GM12878 (cell line): ENCODE measurements at regions not wholly inside any gene's neighbourhood (a gene's known extent, or its start where the extent isn't known, plus 50 kb on each side); places are given as distances from the start of the nearest gene placed in this dataset.

Experiments
- ATAC-seq: fragments of 200-7000 bp; cut with Tn5 transposase; 3 replicates; pipeline ENCODE4 v1.9.1; 2020; ENCODE audit warnings: mild to moderate bottlenecking, moderate library complexity
- BruUV-seq: library from RNA; stranded (reverse); fragments of 400-500 nt; replicated peaks from 2 replicates; lab custom pipeline; 2021; lab: Mats Ljungman, UMichigan
- CTCF ChIA-PET: fragments of 300-600 bp; sonication (Branson Sonifier 250); formaldehyde crosslinking; extraction: SDS; loops from one replicate; lab custom pipeline; 2021; ENCODE audit warnings: inconsistent platforms; lab: Yijun Ruan, JAX
- POLR2A ChIA-PET: fragments of 350-600 bp; formaldehyde crosslinking; extraction: SDS; loops from one replicate; lab custom pipeline; 2021; ENCODE audit warnings: inconsistent platforms; lab: Charles Lee
- RAD21 ChIA-PET: fragments of 300-600 bp; sonication (Branson Sonifier 250); formaldehyde crosslinking; loops from one replicate; lab custom pipeline; 2023; ENCODE audit warnings: antibody characterized with exemption; ENCODE audit not compliant: unreplicated experiment; lab: Charles Lee
- SMC1A ChIA-PET: fragments of 300-600 bp; sonication (Branson Sonifier 250); formaldehyde crosslinking; loops from one replicate; lab custom pipeline; 2023; ENCODE audit not compliant: unreplicated experiment, uncharacterized antibody; lab: Charles Lee
- DNase-seq: peaks from one replicate; pipeline ENCODE4 v3.0.0-alpha.2; 2011; ENCODE audit warnings: low read depth, low spot score
- FAIRE-seq: peaks from 3 replicates; lab custom pipeline; 2011; peaks lifted over from hg19 to GRCh38; lab: Jason Lieb, UNC
- H2AFZ ChIP-seq: 2 replicates; pipeline ENCODE4 v1.6.0; 2011; ENCODE audit warnings: low read depth, low read length, control low read depth; ENCODE audit not compliant: control insufficient read depth
- H3K27ac ChIP-seq: 2 replicates; pipeline ENCODE4 v1.5.1; 2011; ENCODE audit warnings: control low read depth; ENCODE audit not compliant: control insufficient read depth, insufficient read depth
- H3K27me3 ChIP-seq, 2 experiments: replicated peaks in 1 of 2; 2 replicates each; pipeline versions ENCODE4 v1.6.0 to v1.6.1; 2011; ENCODE audit warnings: low read length in 1 of 2; ENCODE audit not compliant: control insufficient read depth in 2 of 2, insufficient read depth in 2 of 2
- H3K36me3 ChIP-seq, 2 experiments: 2 replicates each; pipeline ENCODE4 v1.5.1; 2011; ENCODE audit warnings: low read length in 1 of 2; ENCODE audit not compliant: control insufficient read depth in 2 of 2, insufficient read depth in 2 of 2
- H3K4me1 ChIP-seq: 2 replicates; pipeline ENCODE4 v1.6.1; 2011; ENCODE audit warnings: mild to moderate bottlenecking, low read length, moderate library complexity, mixed read lengths; ENCODE audit not compliant: control insufficient read depth, insufficient read depth
- H3K4me2 ChIP-seq: 2 replicates; pipeline ENCODE4 v1.6.0; 2011; ENCODE audit warnings: control low read depth; ENCODE audit not compliant: control insufficient read depth, insufficient read depth
- H3K4me3 ChIP-seq: fragments of 200-600 bp; sonication (generic); 2 replicates; pipeline ENCODE4 v1.5.1; 2016
- H3K79me2 ChIP-seq: 2 replicates; pipeline ENCODE4 v1.6.0; 2011; ENCODE audit warnings: low read length; ENCODE audit not compliant: control insufficient read depth, insufficient read depth
- H3K9ac ChIP-seq: 2 replicates; pipeline ENCODE4 v1.8.0; 2011; ENCODE audit warnings: low read length, control low read depth, mixed read lengths; ENCODE audit not compliant: control insufficient read depth, insufficient read depth
- H3K9me3 ChIP-seq: replicated peaks from 3 replicates; pipeline ENCODE4 v1.5.1; 2011; ENCODE audit warnings: mild to moderate bottlenecking, low read length; ENCODE audit not compliant: control insufficient read depth, insufficient read depth
- H4K20me1 ChIP-seq: 2 replicates; pipeline ENCODE4 v1.6.0; 2011; ENCODE audit not compliant: control insufficient read depth, insufficient read depth
- CHD2 ChIP-seq: IDR thresholded peaks from 2 replicates; pipeline ENCODE4 v1.6.1; 2011; ENCODE audit warnings: low read depth, low read length, improper control_type of control experiment, borderline replicate concordance
- DPF2 ChIP-seq: fragments of 450-650 bp; IDR thresholded peaks from 2 replicates; pipeline ENCODE4 v1.6.1; 2017; ENCODE audit warnings: mild to moderate bottlenecking
- EED ChIP-seq: sonication (generic); IDR thresholded peaks from 2 replicates; pipeline ENCODE4 v1.6.1; 2016; ENCODE audit warnings: antibody characterized with exemption, low read depth
- EGR1 ChIP-seq, 2 experiments: IDR thresholded peaks; 1 replicate in 1 of 2; 2 replicates in 1 of 2; pipeline ENCODE4 v1.6.1; 2011 to 2012; ENCODE audit warnings: low read depth in 2 of 2, low read length in 2 of 2, borderline replicate concordance in 1 of 2, mild to moderate bottlenecking in 1 of 2, moderate library complexity in 1 of 2
- ETV6 ChIP-seq, 2 experiments: fragments of 450-650 bp in 1 of 2; IDR thresholded peaks in 1 of 2; conservative IDR thresholded peaks in 1 of 2; 2 replicates each; pipeline ENCODE4 v1.6.1; 2014; ENCODE audit warnings: antibody characterized with exemption in 1 of 2, borderline replicate concordance in 1 of 2, low read depth in 1 of 2, mild to moderate bottlenecking in 1 of 2, moderate library complexity in 1 of 2
- EZH2 ChIP-seq: IDR thresholded peaks from 2 replicates; pipeline ENCODE4 v1.6.1; 2012; ENCODE audit warnings: low read depth, mild to moderate bottlenecking, control low read depth, inconsistent platforms, low read length, borderline replicate concordance; ENCODE audit not compliant: control insufficient read depth
- GATAD2B ChIP-seq: fragments of 450-650 bp; conservative IDR thresholded peaks from 2 replicates; pipeline ENCODE4 v1.6.1; 2017; ENCODE audit warnings: low read depth, mild to moderate bottlenecking, moderate library complexity
- JUND ChIP-seq: IDR thresholded peaks from 2 replicates; pipeline ENCODE4 v1.6.1; 2012; ENCODE audit warnings: low read depth, mild to moderate bottlenecking, low read length, improper control_type of control experiment, moderate library complexity
- MEF2B ChIP-seq: fragments of 450-650 bp; IDR thresholded peaks from 2 replicates; pipeline ENCODE4 v1.6.1; 2018; ENCODE audit warnings: mild to moderate bottlenecking, moderate library complexity; ENCODE audit not compliant: partially characterized antibody, poor library complexity, severe bottlenecking
- NFYB ChIP-seq: IDR thresholded peaks from 2 replicates; pipeline ENCODE4 v1.6.1; 2011; ENCODE audit warnings: low read depth, mild to moderate bottlenecking, low read length, improper control_type of control experiment, moderate library complexity; ENCODE audit not compliant: insufficient read depth
- RUNX3 ChIP-seq: IDR thresholded peaks from 2 replicates; pipeline ENCODE4 v1.6.1; 2012; ENCODE audit warnings: low read length, inconsistent platforms
- SP1 ChIP-seq: IDR thresholded peaks from one replicate; pipeline ENCODE4 v1.6.1; 2011; ENCODE audit warnings: low read depth, low read length
- ZNF274 ChIP-seq: IDR thresholded peaks from one replicate; pipeline ENCODE4 v1.8.0; 2011; ENCODE audit not compliant: insufficient read length, insufficient read depth
- WGBS: methylation state at CpG from one replicate; pipeline ENCODE4 v1.1.6; 2016; ENCODE audit warnings: low lambda C conversion rate; ENCODE audit not compliant: insufficient replicate concordance, insufficient coverage; ENCODE audit errors: missing lambda C conversion rate; 5-methylcytosine and 5-hydroxymethylcytosine counted together
- in situ Hi-C: fragments of 300-500 bp; cut with MboI; formaldehyde crosslinking; loops from 9 replicates; pipeline ENCODE4 v1.14.3; 2018; ENCODE audit warnings: mixed read lengths
- intact Hi-C: fragments of 100-400 bp; cut with micrococcal nuclease; formaldehyde crosslinking; loops from one replicate; pipeline ENCODE4 v1.14.2; 2022; ENCODE audit not compliant: unreplicated experiment
- TF ChIP-seq, protein P1 (sequence below): IDR thresholded peaks from 2 replicates; pipeline ENCODE4 v1.6.1; 2012; ENCODE audit warnings: mild to moderate bottlenecking, low read depth, low read length
- TF ChIP-seq, protein P2 (sequence below): IDR thresholded peaks from 2 replicates; pipeline ENCODE4 v1.6.1; 2011; ENCODE audit warnings: borderline replicate concordance, low read depth, mild to moderate bottlenecking, moderate library complexity, mixed read lengths, low read length; ENCODE audit not compliant: insufficient read depth; ENCODE audit errors: extremely low read length
- TF ChIP-seq, protein P3 (sequence below): IDR thresholded peaks from 2 replicates; pipeline ENCODE4 v1.6.1; 2011; ENCODE audit warnings: mild to moderate bottlenecking, low read depth, low read length, moderate library complexity; ENCODE audit not compliant: insufficient replicate concordance
- TF ChIP-seq, protein P4 (sequence below), 3 experiments: IDR thresholded peaks in 2 of 3; conservative IDR thresholded peaks in 1 of 3; 2 replicates each; pipeline ENCODE4 v1.5.1; 2011; ENCODE audit warnings: low read depth in 3 of 3, low read length in 3 of 3, mild to moderate bottlenecking in 3 of 3, control low read depth in 2 of 3, moderate library complexity in 2 of 3, inconsistent platforms in 1 of 3, mixed read lengths in 1 of 3; ENCODE audit not compliant: control insufficient read depth in 2 of 3, insufficient read depth in 1 of 3; ENCODE audit errors: extremely low read depth in 1 of 3

DNA sequence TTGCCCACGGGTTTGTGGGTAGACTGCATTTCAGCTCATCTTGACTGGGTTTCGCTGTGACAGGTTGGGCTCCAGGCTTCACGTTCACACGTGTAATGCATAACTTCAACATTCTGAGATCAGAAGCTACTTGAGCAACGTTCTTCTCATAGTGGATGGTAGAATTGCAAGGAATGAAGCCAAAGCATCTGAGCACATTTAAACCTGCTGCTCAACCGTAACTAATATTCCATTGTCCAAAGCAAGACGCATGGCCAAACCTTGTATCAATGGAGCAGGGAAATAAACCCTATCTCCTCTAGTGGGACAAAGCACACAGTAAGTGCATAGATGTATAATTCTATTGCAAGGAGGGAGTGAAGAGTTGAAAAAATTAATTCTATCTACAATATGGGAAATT is 86.5 kb upstream of the PTCHD1 start:
- RAD21 ChIA-PET, result no interaction called here
- FAIRE-seq (no peak), DNase-seq (no peak), ATAC-seq (no peak)
- Histone ChIP-seq H3K79me2 (no peaks in the 10 kb centered on the region), H3K9ac (no peak overlapping the region), H3K27ac (no peak overlapping the region), H3K4me1 (no peaks in the 10 kb centered on the region), H3K4me3 (no peak overlapping the region), H3K36me3 (no peaks in the 10 kb centered on the region), H3K4me2 (no peak overlapping the region), H3K27me3 (no peaks in the 10 kb centered on the region), H4K20me1 (no peaks in the 10 kb centered on the region), H2AFZ (no peak overlapping the region), H3K9me3 (no peaks in the 10 kb centered on the region)
- CTCF ChIA-PET, result no interaction called here
- BruUV-seq, result no TSS peak
- 54% methylated on average over 7 of the region's 7 CpGs for WGBS
- in situ Hi-C loops (no loop called here), intact Hi-C loops (no loop called here)
- POLR2A ChIA-PET, result no interaction called here
- TF ChIP-seq DPF2 (no peak), EGR1 (IDR thresholded peaks at IDR 0.05; ENCODE audit: borderline replicate concordance in 1 of 2, low read depth in 2 of 2, low read length in 2 of 2) (no peak), SP1 (no peak), NFYB (no peak), MEF2B (no peak), JUND (no peak), RUNX3 (no peak), EZH2 (no peak), CHD2 (no peak), GATAD2B (no peak), EED (no peak), ETV6 (conservative IDR thresholded peaks at IDR 0.05 in 1 of 2, IDR thresholded peaks at IDR 0.05 in 1 of 2; ENCODE audit: borderline replicate concordance in 1 of 2, low read depth in 1 of 2) (no peak), ZNF274 (no peak)
- TF ChIP-seq, protein P1, sequence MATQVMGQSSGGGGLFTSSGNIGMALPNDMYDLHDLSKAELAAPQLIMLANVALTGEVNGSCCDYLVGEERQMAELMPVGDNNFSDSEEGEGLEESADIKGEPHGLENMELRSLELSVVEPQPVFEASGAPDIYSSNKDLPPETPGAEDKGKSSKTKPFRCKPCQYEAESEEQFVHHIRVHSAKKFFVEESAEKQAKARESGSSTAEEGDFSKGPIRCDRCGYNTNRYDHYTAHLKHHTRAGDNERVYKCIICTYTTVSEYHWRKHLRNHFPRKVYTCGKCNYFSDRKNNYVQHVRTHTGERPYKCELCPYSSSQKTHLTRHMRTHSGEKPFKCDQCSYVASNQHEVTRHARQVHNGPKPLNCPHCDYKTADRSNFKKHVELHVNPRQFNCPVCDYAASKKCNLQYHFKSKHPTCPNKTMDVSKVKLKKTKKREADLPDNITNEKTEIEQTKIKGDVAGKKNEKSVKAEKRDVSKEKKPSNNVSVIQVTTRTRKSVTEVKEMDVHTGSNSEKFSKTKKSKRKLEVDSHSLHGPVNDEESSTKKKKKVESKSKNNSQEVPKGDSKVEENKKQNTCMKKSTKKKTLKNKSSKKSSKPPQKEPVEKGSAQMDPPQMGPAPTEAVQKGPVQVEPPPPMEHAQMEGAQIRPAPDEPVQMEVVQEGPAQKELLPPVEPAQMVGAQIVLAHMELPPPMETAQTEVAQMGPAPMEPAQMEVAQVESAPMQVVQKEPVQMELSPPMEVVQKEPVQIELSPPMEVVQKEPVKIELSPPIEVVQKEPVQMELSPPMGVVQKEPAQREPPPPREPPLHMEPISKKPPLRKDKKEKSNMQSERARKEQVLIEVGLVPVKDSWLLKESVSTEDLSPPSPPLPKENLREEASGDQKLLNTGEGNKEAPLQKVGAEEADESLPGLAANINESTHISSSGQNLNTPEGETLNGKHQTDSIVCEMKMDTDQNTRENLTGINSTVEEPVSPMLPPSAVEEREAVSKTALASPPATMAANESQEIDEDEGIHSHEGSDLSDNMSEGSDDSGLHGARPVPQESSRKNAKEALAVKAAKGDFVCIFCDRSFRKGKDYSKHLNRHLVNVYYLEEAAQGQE, result no peak
- TF ChIP-seq, protein P2, sequence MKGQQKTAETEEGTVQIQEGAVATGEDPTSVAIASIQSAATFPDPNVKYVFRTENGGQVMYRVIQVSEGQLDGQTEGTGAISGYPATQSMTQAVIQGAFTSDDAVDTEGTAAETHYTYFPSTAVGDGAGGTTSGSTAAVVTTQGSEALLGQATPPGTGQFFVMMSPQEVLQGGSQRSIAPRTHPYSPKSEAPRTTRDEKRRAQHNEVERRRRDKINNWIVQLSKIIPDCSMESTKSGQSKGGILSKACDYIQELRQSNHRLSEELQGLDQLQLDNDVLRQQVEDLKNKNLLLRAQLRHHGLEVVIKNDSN, result no peak
- TF ChIP-seq, protein P3, sequence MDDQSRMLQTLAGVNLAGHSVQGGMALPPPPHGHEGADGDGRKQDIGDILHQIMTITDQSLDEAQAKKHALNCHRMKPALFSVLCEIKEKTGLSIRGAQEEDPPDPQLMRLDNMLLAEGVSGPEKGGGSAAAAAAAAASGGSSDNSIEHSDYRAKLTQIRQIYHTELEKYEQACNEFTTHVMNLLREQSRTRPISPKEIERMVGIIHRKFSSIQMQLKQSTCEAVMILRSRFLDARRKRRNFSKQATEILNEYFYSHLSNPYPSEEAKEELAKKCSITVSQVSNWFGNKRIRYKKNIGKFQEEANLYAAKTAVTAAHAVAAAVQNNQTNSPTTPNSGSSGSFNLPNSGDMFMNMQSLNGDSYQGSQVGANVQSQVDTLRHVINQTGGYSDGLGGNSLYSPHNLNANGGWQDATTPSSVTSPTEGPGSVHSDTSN, result no peak
- TF ChIP-seq, protein P4, sequence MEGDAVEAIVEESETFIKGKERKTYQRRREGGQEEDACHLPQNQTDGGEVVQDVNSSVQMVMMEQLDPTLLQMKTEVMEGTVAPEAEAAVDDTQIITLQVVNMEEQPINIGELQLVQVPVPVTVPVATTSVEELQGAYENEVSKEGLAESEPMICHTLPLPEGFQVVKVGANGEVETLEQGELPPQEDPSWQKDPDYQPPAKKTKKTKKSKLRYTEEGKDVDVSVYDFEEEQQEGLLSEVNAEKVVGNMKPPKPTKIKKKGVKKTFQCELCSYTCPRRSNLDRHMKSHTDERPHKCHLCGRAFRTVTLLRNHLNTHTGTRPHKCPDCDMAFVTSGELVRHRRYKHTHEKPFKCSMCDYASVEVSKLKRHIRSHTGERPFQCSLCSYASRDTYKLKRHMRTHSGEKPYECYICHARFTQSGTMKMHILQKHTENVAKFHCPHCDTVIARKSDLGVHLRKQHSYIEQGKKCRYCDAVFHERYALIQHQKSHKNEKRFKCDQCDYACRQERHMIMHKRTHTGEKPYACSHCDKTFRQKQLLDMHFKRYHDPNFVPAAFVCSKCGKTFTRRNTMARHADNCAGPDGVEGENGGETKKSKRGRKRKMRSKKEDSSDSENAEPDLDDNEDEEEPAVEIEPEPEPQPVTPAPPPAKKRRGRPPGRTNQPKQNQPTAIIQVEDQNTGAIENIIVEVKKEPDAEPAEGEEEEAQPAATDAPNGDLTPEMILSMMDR (IDR thresholded peaks at IDR 0.05 in 2 of 3, conservative IDR thresholded peaks at IDR 0.05 in 1 of 3; ENCODE audit: control insufficient read depth in 2 of 3, extremely low read depth in 1 of 3, insufficient read depth in 1 of 3, low read depth in 3 of 3, low read length in 3 of 3), result no peak
- SMC1A ChIA-PET, result no interaction called here
